Esophagus mucosa (tissue), 1 donor: ENCODE measurements at regions not wholly inside any gene's neighbourhood (a gene's known extent, or its start where the extent isn't known, plus 50 kb on each side); places are given as distances from the start of the nearest gene placed in this dataset.
"Not testable (repeated sequence)": the region's sequence is repeated elsewhere in the genome, so short reads cannot be mapped to it uniquely, and the experiment has no call there.

Experiments used
- ATAC-seq: fragments of 200-7000 bp; cut with Tn5 transposase; one replicate; pipeline ENCODE4 v1.9.1; 2020
- donor health status: DM: yes; HTN: yes; CAD: no.

- ATAC-seq, result no peak
Observed at GRCh38 chr17:55909776-55910175, 158.9 kb downstream of the PCTP start.

- ATAC-seq, result peak; percentile 11
Observed at GRCh38 chr17:55911186-55911585, 160.3 kb downstream of the PCTP start.

- no peak for ATAC-seq
Observed at GRCh38 chr17:55925440-55925839, 174.6 kb downstream of the PCTP start.

GRCh38 chr17:55926276-55926990 lies 175.6 kb downstream of the PCTP start:
- ATAC-seq, result no peak

- ATAC-seq, result no peak
Observed at GRCh38 chr17:55930291-55930809, 179.5 kb downstream of the PCTP start.

- no peak for ATAC-seq
Observed at GRCh38 chr17:55931446-55931845, 180.6 kb downstream of the PCTP start.

GRCh38 chr17:55932973-55933372 lies 182.1 kb downstream of the PCTP start:
- ATAC-seq, result no peak

- not testable (repeated sequence) for ATAC-seq
Observed at GRCh38 chr17:55939181-55939810, 188.4 kb downstream of the PCTP start.

GRCh38 chr17:55959756-55960155 lies 193.5 kb upstream of the ANKFN1 start:
- ATAC-seq, result no peak

- ATAC-seq, result no peak
Observed at GRCh38 chr17:55961386-55961785, 191.9 kb upstream of the ANKFN1 start.

- no peak for ATAC-seq
Observed at GRCh38 chr17:55962951-55963401, 190.3 kb upstream of the ANKFN1 start.

GRCh38 chr17:55964191-55964590 lies 189.1 kb upstream of the ANKFN1 start:
- ATAC-seq, result no peak

GRCh38 chr17:55965051-55965450 lies 188.2 kb upstream of the ANKFN1 start:
- no peak for ATAC-seq

GRCh38 chr17:55969562-55970324 lies 183.5 kb upstream of the ANKFN1 start:
- ATAC-seq, result no peak

- no peak for ATAC-seq
Observed at GRCh38 chr17:55978578-55978977, 174.7 kb upstream of the ANKFN1 start.

- no peak for ATAC-seq
Observed at GRCh38 chr17:55983096-55983495, 170.2 kb upstream of the ANKFN1 start.

- no peak for ATAC-seq
Observed at GRCh38 chr17:55986817-55987216, 166.5 kb upstream of the ANKFN1 start.

- ATAC-seq, result no peak
Observed at GRCh38 chr17:55988861-55989260, 164.4 kb upstream of the ANKFN1 start.

- ATAC-seq, result no peak
Observed at GRCh38 chr17:55990332-55991006, 162.8 kb upstream of the ANKFN1 start.

GRCh38 chr17:55996826-55997225 lies 156.4 kb upstream of the ANKFN1 start:
- ATAC-seq, result no peak

- no peak for ATAC-seq
Observed at GRCh38 chr17:56000411-56000810, 152.9 kb upstream of the ANKFN1 start.

GRCh38 chr17:56002656-56003055 lies 150.6 kb upstream of the ANKFN1 start:
- ATAC-seq, result not testable (repeated sequence)
